ENCODE measurements at regions not wholly inside any gene's neighbourhood (a gene's known extent, or its start where the extent isn't known, plus 50 kb on each side); places are given as distances from the start of the nearest gene placed in this dataset.

DNA sequence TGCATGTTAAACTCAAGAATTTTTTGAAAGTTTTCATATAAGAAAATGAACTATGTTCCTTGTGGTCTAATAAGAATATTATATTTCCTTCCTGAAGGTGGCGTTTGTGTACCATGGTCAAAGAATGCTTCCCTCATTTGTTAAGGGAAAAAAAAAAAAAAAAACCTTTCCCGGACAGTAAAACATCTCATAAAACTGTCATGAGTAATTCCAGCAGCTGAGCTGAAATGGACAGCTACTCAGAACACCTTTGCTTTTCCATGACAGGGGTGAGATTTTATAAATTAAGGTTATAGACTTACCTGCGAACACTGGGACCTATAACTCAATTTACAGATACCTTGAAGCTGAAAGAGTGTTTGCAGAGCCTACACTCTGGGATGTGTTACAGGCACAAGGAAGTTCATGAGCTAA, 113.2 kb upstream of the RANBP3L start:
- TF ChIP-seq, protein P1, sequence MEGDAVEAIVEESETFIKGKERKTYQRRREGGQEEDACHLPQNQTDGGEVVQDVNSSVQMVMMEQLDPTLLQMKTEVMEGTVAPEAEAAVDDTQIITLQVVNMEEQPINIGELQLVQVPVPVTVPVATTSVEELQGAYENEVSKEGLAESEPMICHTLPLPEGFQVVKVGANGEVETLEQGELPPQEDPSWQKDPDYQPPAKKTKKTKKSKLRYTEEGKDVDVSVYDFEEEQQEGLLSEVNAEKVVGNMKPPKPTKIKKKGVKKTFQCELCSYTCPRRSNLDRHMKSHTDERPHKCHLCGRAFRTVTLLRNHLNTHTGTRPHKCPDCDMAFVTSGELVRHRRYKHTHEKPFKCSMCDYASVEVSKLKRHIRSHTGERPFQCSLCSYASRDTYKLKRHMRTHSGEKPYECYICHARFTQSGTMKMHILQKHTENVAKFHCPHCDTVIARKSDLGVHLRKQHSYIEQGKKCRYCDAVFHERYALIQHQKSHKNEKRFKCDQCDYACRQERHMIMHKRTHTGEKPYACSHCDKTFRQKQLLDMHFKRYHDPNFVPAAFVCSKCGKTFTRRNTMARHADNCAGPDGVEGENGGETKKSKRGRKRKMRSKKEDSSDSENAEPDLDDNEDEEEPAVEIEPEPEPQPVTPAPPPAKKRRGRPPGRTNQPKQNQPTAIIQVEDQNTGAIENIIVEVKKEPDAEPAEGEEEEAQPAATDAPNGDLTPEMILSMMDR (IDR thresholded peaks at IDR 0.05; ENCODE audit: extremely low read depth, missing control alignments), result no peak
- DNase-seq (ENCODE audit: low spot score), result no peak

DNA sequence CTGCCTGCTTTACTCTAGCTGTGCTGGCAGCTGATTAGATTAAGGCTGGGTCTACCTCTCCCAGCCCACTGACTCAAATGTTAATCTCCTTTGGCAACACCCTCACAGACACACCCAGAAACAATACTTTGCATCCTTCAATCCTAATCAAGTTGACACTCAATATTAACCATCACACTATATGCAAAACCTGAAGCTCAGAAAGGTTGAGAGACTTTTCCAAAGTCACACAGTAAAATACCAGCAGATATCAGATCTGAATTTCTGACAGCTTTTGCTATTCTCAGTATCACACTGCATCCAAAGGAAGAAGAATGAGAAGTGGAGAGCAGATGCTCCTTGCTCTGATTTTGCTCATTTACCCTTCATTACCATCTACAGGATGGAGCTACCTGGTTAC, 114.9 kb upstream of the RANBP3L start:
- no peak for DNase-seq (ENCODE audit: low spot score)
- TF ChIP-seq, protein P1 (IDR thresholded peaks at IDR 0.05; ENCODE audit: extremely low read depth, missing control alignments), result no peak

DNA sequence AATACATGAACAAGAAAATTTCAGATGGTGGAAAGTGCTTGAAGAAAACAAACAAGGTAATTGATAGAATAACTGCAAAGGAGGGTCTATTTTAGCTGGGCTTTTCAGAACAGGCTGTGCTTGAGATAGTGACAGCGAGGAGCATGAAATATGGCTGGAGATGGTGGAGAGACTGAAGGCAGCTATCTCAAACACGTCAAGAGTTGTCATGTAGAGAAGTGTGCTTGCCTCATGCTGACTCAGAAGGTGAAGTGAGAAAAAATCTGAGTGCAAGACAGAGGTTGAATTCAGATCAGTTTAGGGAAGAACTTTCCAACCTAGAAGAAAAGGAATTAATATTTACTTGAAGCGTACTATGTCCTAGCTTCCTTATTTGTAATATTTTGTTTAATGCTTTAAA, 115.5 kb upstream of the RANBP3L start:
- no peak for DNase-seq (ENCODE audit: low spot score)
- TF ChIP-seq, protein P1 (IDR thresholded peaks at IDR 0.05; ENCODE audit: extremely low read depth, missing control alignments), result no peak

DNA sequence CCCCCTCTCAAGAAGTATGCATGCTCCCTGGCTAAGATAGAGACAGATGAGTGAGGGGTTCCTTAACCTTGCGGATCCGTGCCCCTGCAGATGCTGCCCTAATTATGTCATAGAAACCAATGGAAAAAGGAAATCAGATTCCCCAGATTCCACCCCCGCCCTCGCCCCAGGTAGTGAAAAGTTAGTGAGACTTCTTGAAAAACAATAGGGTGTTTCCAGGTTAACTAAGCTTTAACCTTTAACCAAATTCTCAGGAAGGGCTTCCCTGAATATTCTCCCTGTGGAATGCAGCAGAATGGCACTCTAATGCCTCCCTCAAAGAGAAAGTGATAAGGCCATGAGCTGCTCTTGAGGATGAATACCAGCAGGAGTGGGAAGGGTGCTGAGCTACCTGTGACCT, 116.0 kb upstream of the RANBP3L start:
- no peak for DNase-seq (ENCODE audit: low spot score)
- TF ChIP-seq, protein P1 (IDR thresholded peaks at IDR 0.05; ENCODE audit: extremely low read depth, missing control alignments), result no peak

DNA sequence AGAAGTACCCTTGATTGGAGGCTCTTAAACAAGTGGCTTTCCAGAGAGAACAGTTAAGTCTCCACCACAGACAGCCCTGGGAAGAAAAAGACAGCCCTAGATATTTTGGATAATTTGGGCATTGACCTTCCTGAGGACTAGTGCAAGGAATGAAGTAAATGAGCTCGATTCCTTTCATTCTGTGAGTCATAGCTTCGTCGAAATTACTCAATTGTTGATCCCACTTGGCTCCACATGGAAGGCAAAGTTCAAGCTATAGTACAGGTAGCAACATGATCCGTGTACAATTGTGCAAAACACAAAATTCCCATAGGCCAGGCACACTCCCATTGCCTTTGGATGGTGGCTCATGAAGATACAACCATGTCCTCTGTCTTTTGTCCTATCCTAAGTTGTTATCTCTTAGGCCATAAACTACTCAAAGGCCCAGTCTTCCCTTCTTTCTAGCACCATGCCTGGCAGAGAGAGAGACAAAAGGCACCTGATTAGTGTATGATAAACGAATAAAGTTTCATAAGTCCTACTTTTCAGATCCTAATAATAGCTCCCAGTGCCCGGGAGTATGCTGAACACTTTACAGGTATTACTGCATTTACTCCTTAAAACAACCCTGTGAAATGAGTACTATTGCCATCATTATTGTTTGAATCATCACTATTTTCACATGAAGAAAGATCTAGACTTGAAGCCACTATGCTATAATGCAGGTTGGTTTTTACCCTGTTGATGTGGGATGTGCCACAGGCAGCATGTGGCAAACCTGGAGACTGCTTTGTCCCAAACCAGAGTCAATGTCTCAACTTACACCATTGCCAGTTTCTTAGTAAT, 116.7 kb upstream of the RANBP3L start:
- TF ChIP-seq, protein P1 (IDR thresholded peaks at IDR 0.05; ENCODE audit: extremely low read depth, missing control alignments), result no peak
- no peak for DNase-seq (ENCODE audit: low spot score)

DNA sequence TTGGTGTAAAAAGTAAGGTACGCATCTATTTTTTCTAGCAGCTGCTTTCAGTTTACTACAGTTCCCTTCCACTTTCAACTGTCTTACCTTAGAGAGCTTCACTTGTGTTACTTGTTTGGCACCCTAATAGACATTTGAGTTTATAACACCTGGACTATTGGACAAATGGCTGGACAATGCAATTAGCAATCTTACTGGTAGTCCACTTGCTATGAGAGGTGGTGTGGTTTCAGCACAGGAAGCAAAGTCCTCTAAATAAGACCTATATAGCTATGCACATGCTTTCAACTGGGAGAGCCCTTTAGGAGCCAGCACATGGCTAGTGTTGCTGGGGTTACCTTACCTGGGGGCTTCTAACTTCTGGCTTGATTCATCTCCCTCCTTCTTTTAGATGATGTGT, 119.6 kb upstream of the RANBP3L start:
- DNase-seq (ENCODE audit: low spot score), result no peak
- TF ChIP-seq, protein P1 (IDR thresholded peaks at IDR 0.05; ENCODE audit: extremely low read depth, missing control alignments), result no peak

DNA sequence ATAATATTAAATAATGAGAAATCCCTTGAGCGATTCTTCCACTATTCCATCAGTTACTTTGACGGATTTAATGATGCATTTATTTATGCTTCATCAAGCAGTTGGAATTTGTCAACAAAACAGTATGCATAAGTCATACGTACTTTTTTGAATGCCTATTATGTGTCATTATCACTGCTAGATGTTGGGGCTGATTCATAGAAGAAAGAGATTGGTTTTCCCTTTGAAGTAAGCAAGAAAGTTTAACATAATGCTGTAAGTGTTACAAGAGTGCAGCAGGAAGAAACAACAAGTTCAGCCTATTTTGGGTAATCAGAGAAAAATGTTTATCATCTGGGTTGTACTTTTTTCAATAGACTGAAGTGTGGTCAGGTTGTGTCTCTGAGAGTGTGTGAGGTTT, 121.2 kb upstream of the RANBP3L start:
- no peak for DNase-seq (ENCODE audit: low spot score)
- TF ChIP-seq, protein P1 (IDR thresholded peaks at IDR 0.05; ENCODE audit: extremely low read depth, missing control alignments), result no peak

Measured in GM20000 (cell line).